H9 (cell line): ENCODE measurements at regions not wholly inside any gene's neighbourhood (a gene's known extent, or its start where the extent isn't known, plus 50 kb on each side); places are given as distances from the start of the nearest gene placed in this dataset.

ENCODE experiments used
- DNase-seq: peaks from one replicate; pipeline ENCODE4 v3.0.0-alpha.2; 2017
- H2AFZ ChIP-seq: one replicate; pipeline ENCODE4 v1.6.1; 2013; ENCODE audit warnings: mild to moderate bottlenecking, low read length, control low read depth, moderate library complexity
- H2AK5ac ChIP-seq: 2 replicates; pipeline ENCODE4 v1.6.1; 2013; ENCODE audit warnings: low read length, control low read depth, mixed read lengths; ENCODE audit not compliant: insufficient read length
- H2BK120ac ChIP-seq: one replicate; pipeline ENCODE4 v1.6.1; 2013; ENCODE audit warnings: low read depth, mild to moderate bottlenecking, low read length, control low read depth, inconsistent platforms; ENCODE audit not compliant: poor library complexity, severe bottlenecking
- H2BK12ac ChIP-seq: 2 replicates; pipeline ENCODE4 v1.6.1; 2013; ENCODE audit warnings: low read length, control low read depth, mixed read lengths, low read depth; ENCODE audit not compliant: insufficient read length
- H2BK15ac ChIP-seq: 2 replicates; pipeline ENCODE4 v1.6.1; 2013; ENCODE audit warnings: low read depth, low read length, control low read depth
- H2BK20ac ChIP-seq: one replicate; pipeline ENCODE4 v1.6.1; 2013; ENCODE audit warnings: low read depth, mild to moderate bottlenecking, low read length, control low read depth, inconsistent platforms; ENCODE audit not compliant: poor library complexity, severe bottlenecking
- H2BK5ac ChIP-seq: 2 replicates; pipeline ENCODE4 v1.6.1; 2013; ENCODE audit warnings: low read length, control low read depth, mixed read lengths; ENCODE audit not compliant: insufficient read length
- H3K14ac ChIP-seq: 2 replicates; pipeline ENCODE4 v1.6.1; 2013; ENCODE audit warnings: low read length, control low read depth; ENCODE audit not compliant: insufficient read depth
- H3K18ac ChIP-seq: 2 replicates; pipeline ENCODE4 v1.6.1; 2013; ENCODE audit warnings: low read depth, mild to moderate bottlenecking, mixed read lengths, low read length, control low read depth; ENCODE audit not compliant: insufficient read length
- H3K23ac ChIP-seq: 2 replicates; pipeline ENCODE4 v1.6.1; 2013; ENCODE audit warnings: low read length, control low read depth, mixed read lengths, low read depth; ENCODE audit not compliant: insufficient read length
- H3K23me2 ChIP-seq: 2 replicates; pipeline ENCODE4 v1.6.1; 2013; ENCODE audit warnings: low read depth, mild to moderate bottlenecking, mixed read lengths, low read length, control low read depth; ENCODE audit not compliant: insufficient read length, poor library complexity, severe bottlenecking
- H3K27ac ChIP-seq: 2 replicates; pipeline ENCODE4 v1.5.1; 2013; ENCODE audit warnings: low read length, control low read depth, mixed read lengths, low read depth; ENCODE audit not compliant: insufficient read length
- H3K27me3 ChIP-seq: 2 replicates; pipeline ENCODE4 v1.6.1; 2013; ENCODE audit warnings: low read length, control low read depth, inconsistent platforms; ENCODE audit not compliant: insufficient read depth
- H3K4ac ChIP-seq: 2 replicates; pipeline ENCODE4 v1.6.1; 2013; ENCODE audit warnings: low read depth, mild to moderate bottlenecking, control low read depth, inconsistent platforms, low read length, moderate library complexity
- H3K4me1 ChIP-seq: 2 replicates; pipeline ENCODE4 v1.6.1; 2013; ENCODE audit warnings: low read length, control low read depth, inconsistent platforms; ENCODE audit not compliant: insufficient read depth
- H3K4me2 ChIP-seq: 2 replicates; pipeline ENCODE4 v1.6.1; 2013; ENCODE audit warnings: low read length, control low read depth, mixed read lengths; ENCODE audit not compliant: insufficient read length, insufficient read depth
- H3K56ac ChIP-seq: 2 replicates; pipeline ENCODE4 v1.6.1; 2013; ENCODE audit warnings: low read depth, mild to moderate bottlenecking, mixed read lengths, low read length, control low read depth; ENCODE audit not compliant: insufficient read length
- H3K79me1 ChIP-seq: 2 replicates; pipeline ENCODE4 v1.6.1; 2013; ENCODE audit warnings: low read depth, mild to moderate bottlenecking, moderate library complexity, low read length, control low read depth, inconsistent platforms; ENCODE audit not compliant: insufficient read depth, poor library complexity, severe bottlenecking
- H3K79me2 ChIP-seq: 2 replicates; pipeline ENCODE4 v1.6.1; 2013; ENCODE audit warnings: low read length, control low read depth, inconsistent platforms; ENCODE audit not compliant: insufficient read depth
- H3K9ac ChIP-seq: 2 replicates; pipeline ENCODE4 v1.6.1; 2013; ENCODE audit warnings: low read length, control low read depth, mixed read lengths; ENCODE audit not compliant: insufficient read length; ENCODE audit errors: extremely low read depth
- H3K9me3 ChIP-seq: one replicate; pipeline ENCODE4 v1.6.1; 2013; ENCODE audit warnings: low read depth, low read length, inconsistent platforms; ENCODE audit not compliant: control insufficient read depth
- H3T11ph ChIP-seq: one replicate; pipeline ENCODE4 v1.6.1; 2013; ENCODE audit warnings: mild to moderate bottlenecking, low read length, control low read depth, inconsistent platforms
- H4K20me1 ChIP-seq: one replicate; pipeline ENCODE4 v1.6.1; 2013; ENCODE audit not compliant: control insufficient read depth, insufficient read length, insufficient read depth
- H4K5ac ChIP-seq: 2 replicates; pipeline ENCODE4 v1.6.1; 2013; ENCODE audit warnings: low read depth, mild to moderate bottlenecking, mixed read lengths, low read length, control low read depth; ENCODE audit not compliant: insufficient read length
- H4K8ac ChIP-seq: replicated peaks from 2 replicates; pipeline ENCODE4 v1.6.1; 2013; ENCODE audit warnings: low read length, control low read depth, mixed read lengths, low read depth; ENCODE audit not compliant: insufficient read length
- H4K91ac ChIP-seq: 2 replicates; pipeline ENCODE4 v1.6.1; 2013; ENCODE audit warnings: low read depth, mild to moderate bottlenecking, moderate library complexity, mixed read lengths, low read length, control low read depth; ENCODE audit not compliant: insufficient read length
- H3K27ac Mint-ChIP-seq, 3 experiments: 2 replicates in 2 of 3; 3 replicates in 1 of 3; pipeline ENCODE4 v1.8.0; 2020 to 2021; ENCODE audit warnings: mixed read lengths in 3 of 3, mild to moderate bottlenecking in 1 of 3, moderate library complexity in 1 of 3
- H3K27me3 Mint-ChIP-seq: 2 replicates; pipeline ENCODE4 v1.8.0; 2021; ENCODE audit warnings: low read depth, mild to moderate bottlenecking, moderate library complexity, mixed read lengths
- H3K36me3 Mint-ChIP-seq, 3 experiments: 2 replicates in 2 of 3; 3 replicates in 1 of 3; pipeline ENCODE4 v1.8.0; 2020 to 2021; ENCODE audit warnings: low read depth in 3 of 3, mixed read lengths in 3 of 3; ENCODE audit not compliant: insufficient read depth in 1 of 3
- H3K4me1 Mint-ChIP-seq, 2 experiments: 2 replicates each; pipeline ENCODE4 v1.8.0; 2020; ENCODE audit warnings: mixed read lengths in 2 of 2
- H3K4me3 Mint-ChIP-seq, 2 experiments: 2 replicates in 1 of 2; 3 replicates in 1 of 2; pipeline ENCODE4 v1.8.0; 2020 to 2021; ENCODE audit warnings: mild to moderate bottlenecking in 2 of 2, mixed read lengths in 2 of 2, moderate library complexity in 1 of 2
- H3K9me3 Mint-ChIP-seq, 2 experiments: 2 replicates in 1 of 2; 3 replicates in 1 of 2; pipeline ENCODE4 v1.8.0; 2020; ENCODE audit warnings: mild to moderate bottlenecking in 2 of 2, mixed read lengths in 2 of 2, moderate library complexity in 1 of 2
- CTCF ChIP-seq: fragments of 200-600 bp; sonication (generic); conservative IDR thresholded peaks from 3 replicates; pipeline ENCODE4 v1.8.0; 2021; ENCODE audit warnings: antibody characterized with exemption, mild to moderate bottlenecking
- WGBS: extraction: QIAGEN DNeasy Blood & Tissue Kit; methylation state at CpG from one replicate; pipeline ENCODE4 v1.1.7; 2013; ENCODE audit warnings: missing lambda C conversion rate, low lambda C conversion rate, mixed read lengths; ENCODE audit not compliant: insufficient read length; ENCODE audit errors: extremely low coverage; 5-methylcytosine and 5-hydroxymethylcytosine counted together

GRCh38 chr2:125684932-125685331, 971.0 kb upstream of the GYPC start:
- Histone ChIP-seq H2BK120ac (no peak overlapping the region), H4K20me1 (no peaks in the 10 kb centered on the region), H3K23ac (no peak overlapping the region), H3K56ac (no peak overlapping the region), H2BK5ac (no peak overlapping the region), H2BK12ac (no peak overlapping the region), H4K91ac (no peak overlapping the region), H2BK20ac (no peak overlapping the region), H2AK5ac (no peak overlapping the region), H3K4ac (no peak overlapping the region), H3K9me3 (no peaks in the 10 kb centered on the region), H3K27ac (no peak overlapping the region), H3K18ac (no peak overlapping the region), H3K23me2 (no peaks in the 10 kb centered on the region), H3K4me2 (no peak overlapping the region), H3K79me2 (no peaks in the 10 kb centered on the region), H3K14ac (no peak overlapping the region), H3K9ac (no peak overlapping the region), H4K8ac (no peak overlapping the region), H4K5ac (no peak overlapping the region), H2AFZ (no peak overlapping the region), H2BK15ac (no peak overlapping the region), H3K27me3 (no peaks in the 10 kb centered on the region), H3T11ph (no peak overlapping the region), H3K79me1 (no peaks in the 10 kb centered on the region), H3K4me1 (no peaks in the 10 kb centered on the region)
- no CpG with 5 or more reads among the region's 2 CpGs for WGBS
- Mint-ChIP-seq H3K9me3 (peaks cover 0 to 1% of the 10 kb centered on the region in 2 experiments; a peak in 2 of 5 replicates), H3K4me1 (peaks cover 2 to 7% of the 10 kb centered on the region in 2 experiments; a peak in 3 of 4 replicates), H3K4me3 (no peak overlapping the region), H3K36me3 (no peaks in the 10 kb centered on the region), H3K27ac (no peak overlapping the region), H3K27me3 (no peaks in the 10 kb centered on the region)
- TF ChIP-seq CTCF: no peak
- DNase-seq: no peak
